Natural killer cell (primary cell): ENCODE measurements at regions not wholly inside any gene's neighbourhood (a gene's known extent, or its start where the extent isn't known, plus 50 kb on each side); places are given as distances from the start of the nearest gene placed in this dataset.

Experiments
- ATAC-seq, 3 donors: fragments of 150-1000 bp in 2 of 3; fragments of 200-7000 bp in 1 of 3; cut with Tn5 transposase; 1 replicate in 1 of 3; 2 replicates in 2 of 3; pipeline ENCODE4 v1.10.0; 2021; ENCODE audit warnings: mild to moderate bottlenecking in 2 of 3, moderate library complexity in 2 of 3
- DNase-seq, 2 donors: peaks; one replicate each; pipeline versions ENCODE4 v3.0.0 to v3.0.0-alpha.2; 2013 to 2021; ENCODE audit warnings: mixed read lengths in 1 of 2
- H3K27ac ChIP-seq: one replicate; pipeline ENCODE4 v1.5.1; 2013; ENCODE audit warnings: mild to moderate bottlenecking, low read length
- H3K27me3 ChIP-seq: one replicate; pipeline ENCODE4 v1.6.1; 2013; ENCODE audit warnings: low read length; ENCODE audit not compliant: control insufficient read depth, insufficient read depth
- H3K36me3 ChIP-seq: one replicate; pipeline ENCODE4 v1.6.1; 2013; ENCODE audit warnings: low read length; ENCODE audit not compliant: control insufficient read depth, insufficient read depth
- H3K4me1 ChIP-seq: one replicate; pipeline ENCODE4 v1.6.1; 2013; ENCODE audit warnings: low read length; ENCODE audit not compliant: control insufficient read depth, insufficient read depth
- H3K4me3 ChIP-seq: one replicate; pipeline ENCODE4 v1.5.1; 2013; ENCODE audit warnings: low read length
- H3K9me3 ChIP-seq: one replicate; pipeline ENCODE4 v1.6.1; 2013; ENCODE audit warnings: low read length; ENCODE audit not compliant: control insufficient read depth, insufficient read depth
- H3K27ac Mint-ChIP-seq, 2 donors: one replicate each; pipeline ENCODE4 v1.8.0; 2022; ENCODE audit warnings: mild to moderate bottlenecking in 2 of 2, mixed read lengths in 2 of 2, moderate library complexity in 1 of 2
- H3K27me3 Mint-ChIP-seq, 2 donors: one replicate each; pipeline ENCODE4 v1.8.0; 2022; ENCODE audit warnings: low read depth in 2 of 2, mixed read lengths in 2 of 2
- H3K36me3 Mint-ChIP-seq: one replicate; pipeline ENCODE4 v1.8.0; 2022; ENCODE audit warnings: mixed read lengths
- H3K4me1 Mint-ChIP-seq, 2 donors: one replicate each; pipeline ENCODE4 v1.8.0; 2022; ENCODE audit warnings: mixed read lengths in 2 of 2
- H3K4me3 Mint-ChIP-seq: one replicate; pipeline ENCODE4 v1.8.0; 2022; ENCODE audit warnings: mild to moderate bottlenecking, moderate library complexity, mixed read lengths
- H3K9me3 Mint-ChIP-seq, 2 donors: one replicate each; pipeline ENCODE4 v1.8.0; 2022; ENCODE audit warnings: mixed read lengths in 2 of 2
- CTCF ChIP-seq: fragments of 200-600 bp; IDR thresholded peaks from one replicate; pipeline ENCODE4 v1.8.0; 2022; ENCODE audit warnings: antibody characterized with exemption
- WGBS: methylation state at CpG from one replicate; pipeline ENCODE4 v1.1.7; 2013; ENCODE audit warnings: missing lambda C conversion rate; ENCODE audit not compliant: insufficient coverage; 5-methylcytosine and 5-hydroxymethylcytosine counted together
- intact Hi-C: fragments of 100-400 bp; cut with micrococcal nuclease; formaldehyde crosslinking; loops from one replicate; pipeline ENCODE4 v1.14.2; 2022

- H3K36me3 ChIP-seq = no peaks in the 10 kb centered on the region
- H3K4me1 Mint-ChIP-seq = no peaks in the 10 kb centered on the region
- H3K4me3 Mint-ChIP-seq = no peak overlapping the region
- H3K4me3 ChIP-seq = no peak overlapping the region
- H3K27ac ChIP-seq = no peak overlapping the region
- no peak for ATAC-seq
- H3K27me3 ChIP-seq = no peaks in the 10 kb centered on the region
- H3K27ac Mint-ChIP-seq = no peak overlapping the region
- H3K36me3 Mint-ChIP-seq = no peaks in the 10 kb centered on the region
- no peak for TF ChIP-seq CTCF
- no peaks in the 10 kb centered on the region for H3K4me1 ChIP-seq
- H3K27me3 Mint-ChIP-seq = peaks cover 10 to 12% of the 10 kb centered on the region in 2 donors
- H3K9me3 ChIP-seq = no peaks in the 10 kb centered on the region
- no peak for DNase-seq
- no peaks in the 10 kb centered on the region for H3K9me3 Mint-ChIP-seq
- intact Hi-C loops = no loop called here
- WGBS = 96% methylated on average over 2 of the region's 3 CpGs
Observed at GRCh38 chr4:153062652-153063168, 126.6 kb downstream of the FHDC1 start.

GRCh38 chr4:153063490-153063889 lies 127.4 kb downstream of the FHDC1 start:
- no peak for TF ChIP-seq CTCF
- H3K36me3 ChIP-seq = no peaks in the 10 kb centered on the region
- no peaks in the 10 kb centered on the region for H3K9me3 ChIP-seq
- Mint-ChIP-seq H3K4me3 (no peak overlapping the region), H3K36me3 (no peaks in the 10 kb centered on the region), H3K27me3 (peaks cover 6 to 8% of the 10 kb centered on the region in 2 donors), H3K27ac (no peak overlapping the region), H3K9me3 (no peaks in the 10 kb centered on the region), H3K4me1 (no peaks in the 10 kb centered on the region)
- H3K4me3 ChIP-seq = no peak overlapping the region
- WGBS = 100% methylated on average over 4 of the region's 4 CpGs
- H3K4me1 ChIP-seq = no peaks in the 10 kb centered on the region
- H3K27ac ChIP-seq = no peak overlapping the region
- ATAC-seq (no peak), DNase-seq (no peak)
- intact Hi-C loops = no loop called here
- no peaks in the 10 kb centered on the region for H3K27me3 ChIP-seq

GRCh38 chr4:153064571-153064970 lies 128.4 kb downstream of the FHDC1 start:
- no peak overlapping the region for H3K27ac ChIP-seq
- Mint-ChIP-seq H3K27me3 (peaks cover 6 to 7% of the 10 kb centered on the region in 2 donors), H3K4me1 (no peaks in the 10 kb centered on the region), H3K4me3 (no peak overlapping the region), H3K36me3 (no peaks in the 10 kb centered on the region), H3K27ac (no peak overlapping the region), H3K9me3 (no peaks in the 10 kb centered on the region)
- no peaks in the 10 kb centered on the region for H3K4me1 ChIP-seq
- H3K27me3 ChIP-seq = no peaks in the 10 kb centered on the region
- H3K4me3 ChIP-seq = no peak overlapping the region
- H3K9me3 ChIP-seq = no peaks in the 10 kb centered on the region
- DNase-seq (no peak), ATAC-seq (no peak)
- intact Hi-C loops = no loop called here
- 96% methylated on average over 13 of the region's 13 CpGs for WGBS
- no peak for TF ChIP-seq CTCF
- no peaks in the 10 kb centered on the region for H3K36me3 ChIP-seq

GRCh38 chr4:153065276-153065675 lies 129.2 kb downstream of the FHDC1 start:
- DNase-seq = no peak

More at GRCh38 chr4:153065276-153065675, 129.2 kb downstream of the FHDC1 start:
- Histone ChIP-seq H3K36me3 (no peaks in the 10 kb centered on the region), H3K9me3 (no peaks in the 10 kb centered on the region), H3K27me3 (no peaks in the 10 kb centered on the region), H3K27ac (no peak overlapping the region), H3K4me1 (no peaks in the 10 kb centered on the region), H3K4me3 (no peak overlapping the region)
- 93% methylated on average over 7 of the region's 9 CpGs for WGBS
- no peak for TF ChIP-seq CTCF
- intact Hi-C loops = no loop called here
- Mint-ChIP-seq H3K27me3 (peaks cover under 1% of the 10 kb centered on the region in 2 donors), H3K4me3 (no peak overlapping the region), H3K9me3 (no peaks in the 10 kb centered on the region), H3K27ac (no peak overlapping the region), H3K36me3 (no peaks in the 10 kb centered on the region), H3K4me1 (no peaks in the 10 kb centered on the region)
- no peak for ATAC-seq
